Esophagus muscularis mucosa (tissue), 4 donors: ENCODE measurements at regions not wholly inside any gene's neighbourhood (a gene's known extent, or its start where the extent isn't known, plus 50 kb on each side); places are given as distances from the start of the nearest gene placed in this dataset.

Experiments used
- DNase-seq: peaks from one replicate; pipeline ENCODE4 v3.0.0-alpha.2; 2017; ENCODE audit errors: extremely low spot score
- H3K27ac ChIP-seq, 4 donors: fragments of 200-600 bp; sonication (generic); replicated peaks in 1 of 4; 1 replicate in 3 of 4; 2 replicates in 1 of 4; pipeline ENCODE4 v1.5.1; 2016 to 2019; ENCODE audit warnings: mild to moderate bottlenecking in 1 of 4
- H3K27me3 ChIP-seq, 4 donors: fragments of 200-600 bp; sonication (generic); one replicate each; pipeline versions ENCODE4 v1.5.1 to v1.6.0; 2016 to 2019
- H3K36me3 ChIP-seq, 4 donors: fragments of 200-600 bp; sonication (generic); one replicate each; pipeline ENCODE4 v1.5.1; 2016 to 2019
- H3K4me1 ChIP-seq, 4 donors: fragments of 200-600 bp; sonication (generic); one replicate each; pipeline ENCODE4 v1.5.1; 2016 to 2019
- H3K4me3 ChIP-seq, 4 donors: fragments of 200-600 bp; sonication (generic); 1 replicate in 2 of 4; 2 replicates in 2 of 4; pipeline ENCODE4 v1.5.1; 2016 to 2019; ENCODE audit warnings: mild to moderate bottlenecking in 4 of 4, moderate library complexity in 1 of 4
- H3K9me3 ChIP-seq, 4 donors: fragments of 200-600 bp; sonication (generic); 1 replicate in 3 of 4; 2 replicates in 1 of 4; pipeline ENCODE4 v1.5.1; 2016 to 2019
- CTCF ChIP-seq, 3 experiments: fragments of 200-600 bp in 2 of 3; fragments of 450-650 bp in 1 of 3; sonication (generic) in 2 of 3; IDR thresholded peaks; one replicate each; pipeline ENCODE4 v1.5.1; 2017 to 2019; ENCODE audit warnings: antibody characterized with exemption in 3 of 3, mild to moderate bottlenecking in 2 of 3, moderate library complexity in 1 of 3
- EP300 ChIP-seq: sonication (generic); formaldehyde crosslinking; IDR thresholded peaks from one replicate; pipeline ENCODE4 v1.6.1; 2017; ENCODE audit warnings: antibody characterized with exemption
- POLR2A ChIP-seq: fragments of 450-650 bp; IDR thresholded peaks from one replicate; pipeline ENCODE4 v1.6.1; 2017; ENCODE audit warnings: antibody characterized with exemption, moderate library complexity, mild to moderate bottlenecking, low read depth
- POLR2AphosphoS5 ChIP-seq, 2 donors: sonication (generic); formaldehyde crosslinking; IDR thresholded peaks; one replicate each; pipeline ENCODE4 v1.6.1; 2017; ENCODE audit warnings: antibody characterized with exemption in 2 of 2
- WGBS: methylation state at CpG from one replicate; pipeline ENCODE4 v1.1.5; 2018; 5-methylcytosine and 5-hydroxymethylcytosine counted together
- intact Hi-C: fragments of 100-400 bp; cut with DNase I; formaldehyde crosslinking; loops from one replicate; pipeline ENCODE4 v1.15.1; 2023

GRCh38 chr10:88049204-88049603 is 185.8 kb downstream of the PTEN start:
- intact Hi-C loops: no loop called here
- peaks cover 0 to 5% (median 0%) of the 10 kb centered on the region in 4 donors for H3K4me1 ChIP-seq
- H3K4me3 ChIP-seq: no peak overlapping the region
- DNase-seq: no peak
- H3K27ac ChIP-seq: no peak overlapping the region
- H3K27me3 ChIP-seq: no peaks in the 10 kb centered on the region
- H3K9me3 ChIP-seq: no peaks in the 10 kb centered on the region
- no peak for TF ChIP-seq EP300
- no peak for TF ChIP-seq POLR2AphosphoS5 (IDR thresholded peaks at IDR 0.05)
- no peak for TF ChIP-seq POLR2A
- TF ChIP-seq CTCF (IDR thresholded peaks at IDR 0.05): no peak
- H3K36me3 ChIP-seq: no peaks in the 10 kb centered on the region
- WGBS: 91% methylated on average over 3 of the region's 3 CpGs

GRCh38 chr10:88057720-88058119 is 194.3 kb downstream of the PTEN start:
- intact Hi-C loops: no loop called here
- Histone ChIP-seq H3K4me3 (no peak overlapping the region), H3K4me1 (peaks cover 5 to 8% (median 7%) of the 10 kb centered on the region in 4 donors), H3K27me3 (no peaks in the 10 kb centered on the region), H3K27ac (no peak overlapping the region), H3K9me3 (no peaks in the 10 kb centered on the region), H3K36me3 (no peaks in the 10 kb centered on the region)
- TF ChIP-seq CTCF (IDR thresholded peaks at IDR 0.05) (no peak), POLR2AphosphoS5 (IDR thresholded peaks at IDR 0.05) (no peak), EP300 (no peak)
- DNase-seq: no peak
- WGBS: 80% methylated on average over 1 of the region's 1 CpG

- no peak for TF ChIP-seq POLR2AphosphoS5 (IDR thresholded peaks at IDR 0.05)
- TF ChIP-seq POLR2A: no peak
- TF ChIP-seq EP300: no peak
- no peak for TF ChIP-seq CTCF (IDR thresholded peaks at IDR 0.05)
- 66% methylated on average over 4 of the region's 4 CpGs for WGBS
- intact Hi-C loops: no loop called here
- H3K36me3 ChIP-seq: no peaks in the 10 kb centered on the region
- no peaks in the 10 kb centered on the region for H3K9me3 ChIP-seq
- no peak for DNase-seq
- no peak overlapping the region for H3K4me3 ChIP-seq
- H3K27ac ChIP-seq: peak overlapping the region in 1 of 4 donors; percentile 12
- peaks cover 15 to 18% (median 17%) of the 10 kb centered on the region in 4 donors for H3K4me1 ChIP-seq
- H3K27me3 ChIP-seq: no peaks in the 10 kb centered on the region
These were observed 195.3 kb downstream of the PTEN start for GRCh38 chr10:88058750-88059149.

GRCh38 chr10:88059190-88059589 is 195.8 kb downstream of the PTEN start:
- 67% methylated on average over 4 of the region's 4 CpGs for WGBS
- Histone ChIP-seq H3K9me3 (no peaks in the 10 kb centered on the region), H3K4me1 (peaks cover 19 to 23% (median 21%) of the 10 kb centered on the region in 4 donors), H3K27me3 (no peaks in the 10 kb centered on the region), H3K36me3 (no peaks in the 10 kb centered on the region), H3K4me3 (no peak overlapping the region), H3K27ac (no peak overlapping the region)
- no peak for DNase-seq
- intact Hi-C loops: no loop called here
- no peak for TF ChIP-seq POLR2A
- TF ChIP-seq POLR2AphosphoS5 (IDR thresholded peaks at IDR 0.05): no peak
- TF ChIP-seq EP300: no peak
- TF ChIP-seq CTCF (IDR thresholded peaks at IDR 0.05): no peak

- TF ChIP-seq EP300 (no peak), POLR2AphosphoS5 (IDR thresholded peaks at IDR 0.05) (no peak), CTCF (IDR thresholded peaks at IDR 0.05) (no peak), POLR2A (no peak)
These were observed 197.3 kb downstream of the PTEN start for GRCh38 chr10:88060762-88061161.

More at GRCh38 chr10:88060762-88061161, 197.3 kb downstream of the PTEN start:
- H3K27me3 ChIP-seq: no peaks in the 10 kb centered on the region
- DNase-seq: no peak
- WGBS: 94% methylated on average over 6 of the region's 6 CpGs
- intact Hi-C loops: no loop called here
- no peak overlapping the region for H3K27ac ChIP-seq
- no peaks in the 10 kb centered on the region for H3K36me3 ChIP-seq
- no peak overlapping the region for H3K4me3 ChIP-seq
- peaks cover 27 to 33% (median 28%) of the 10 kb centered on the region in 4 donors for H3K4me1 ChIP-seq
- no peaks in the 10 kb centered on the region for H3K9me3 ChIP-seq
